WTC11 (cell line): ENCODE measurements at regions not wholly inside any gene's neighbourhood (a gene's known extent, or its start where the extent isn't known, plus 50 kb on each side); places are given as distances from the start of the nearest gene placed in this dataset.

Experiments
- AFF4 ChIP-seq: sonication (generic); formaldehyde crosslinking; IDR thresholded peaks from 2 replicates; pipeline ENCODE4 v1.8.1; 2023; ENCODE audit warnings: mild to moderate bottlenecking, missing genetic modification reagents, borderline replicate concordance
- ATF3 ChIP-seq: sonication (generic); formaldehyde crosslinking; conservative IDR thresholded peaks from 2 replicates; pipeline ENCODE4 v1.8.1; 2022; ENCODE audit warnings: mild to moderate bottlenecking, missing genetic modification reagents
- CTCF ChIP-seq: fragments of 200-600 bp; IDR thresholded peaks from 2 replicates; pipeline ENCODE4 v1.8.0; 2022; ENCODE audit warnings: antibody characterized with exemption
- ELF4 ChIP-seq: sonication (generic); formaldehyde crosslinking; IDR thresholded peaks from 2 replicates; pipeline ENCODE4 v1.8.1; 2022; ENCODE audit warnings: low read depth, mild to moderate bottlenecking, moderate library complexity, missing genetic modification reagents
- IRF1 ChIP-seq: sonication (generic); formaldehyde crosslinking; IDR thresholded peaks from 2 replicates; pipeline ENCODE4 v1.8.0; 2023; ENCODE audit warnings: missing genetic modification reagents
- NFATC4 ChIP-seq: fragments of 250-450 bp; sonication (Bioruptor Pico); IDR thresholded peaks from 2 replicates; pipeline ENCODE4 v1.9.0; 2021; ENCODE audit warnings: mild to moderate bottlenecking
- RELA ChIP-seq: sonication (generic); formaldehyde crosslinking; IDR thresholded peaks from 2 replicates; pipeline ENCODE4 v1.8.1; 2022; ENCODE audit warnings: missing genetic modification reagents, mild to moderate bottlenecking, borderline replicate concordance
- SMAD3 ChIP-seq: sonication (generic); formaldehyde crosslinking; IDR thresholded peaks from 2 replicates; pipeline ENCODE4 v1.8.0; 2022; ENCODE audit warnings: missing genetic modification reagents, mild to moderate bottlenecking, borderline replicate concordance
- TEAD4 ChIP-seq: sonication (generic); formaldehyde crosslinking; IDR thresholded peaks from 2 replicates; pipeline ENCODE4 v1.8.0; 2022; ENCODE audit warnings: mild to moderate bottlenecking, missing genetic modification reagents
- TP53 ChIP-seq: sonication (generic); formaldehyde crosslinking; IDR thresholded peaks from 2 replicates; pipeline ENCODE4 v1.8.1; 2023; ENCODE audit warnings: mild to moderate bottlenecking, missing genetic modification reagents
- ZNF532 ChIP-seq: fragments of 250-450 bp; sonication (Bioruptor Pico); IDR thresholded peaks from 2 replicates; pipeline ENCODE4 v1.9.0; 2021; ENCODE audit warnings: mild to moderate bottlenecking, borderline replicate concordance

- TF ChIP-seq ATF3 (no peak), AFF4 (CRISPR knock-in tag) (no peak), ELF4 (no peak), NFATC4 (CRISPR knock-in tag) (no peak), CTCF (no peak), ZNF532 (no peak), TEAD4 (CRISPR knock-in tag) (no peak), TP53 (no peak), RELA (no peak), IRF1 (CRISPR knock-in tag) (no peak), SMAD3 (CRISPR knock-in tag) (no peak)
These were observed 61.6 kb downstream of the RNF187 start for GRCh38 chr1:228548788-228549187.
